Panc1 (cell line): ENCODE measurements at regions not wholly inside any gene's neighbourhood (a gene's known extent, or its start where the extent isn't known, plus 50 kb on each side); places are given as distances from the start of the nearest gene placed in this dataset.

Experiments
- ATAC-seq: fragments of 200-7000 bp; cut with Tn5 transposase; 2 replicates; pipeline ENCODE4 v1.9.1; 2020; ENCODE audit warnings: mild to moderate bottlenecking, moderate library complexity
- BruUV-seq: library from RNA; stranded (reverse); fragments of 400-500 nt; replicated peaks from 2 replicates; lab custom pipeline; 2021; lab: Mats Ljungman, UMichigan
- CTCF ChIA-PET: fragments of 300-600 bp; sonication (Branson Sonifier 250); formaldehyde crosslinking; loops from one replicate; lab custom pipeline; 2022; ENCODE audit warnings: antibody characterized with exemption; lab: Charles Lee
- POLR2A ChIA-PET: fragments of 300-600 bp; sonication (Branson Sonifier 250); formaldehyde crosslinking; loops from one replicate; lab custom pipeline; 2022; ENCODE audit warnings: antibody characterized with exemption; lab: Charles Lee
- DNase-seq: peaks from one replicate; pipeline ENCODE4 v3.0.0-alpha.2; 2010; ENCODE audit warnings: low read depth, low spot score
- H3K27ac ChIP-seq: 2 replicates; pipeline ENCODE4 v1.5.1; 2011; ENCODE audit warnings: mild to moderate bottlenecking, low read length, inconsistent platforms
- H3K27me3 ChIP-seq: fragments of 200-500 bp; sonication (Bioruptor generic); 2 replicates; pipeline ENCODE4 v1.6.0; 2014; ENCODE audit warnings: low read length, inconsistent platforms; ENCODE audit not compliant: control insufficient read depth, insufficient read depth
- H3K36me3 ChIP-seq: fragments of 200-500 bp; sonication (Bioruptor generic); 2 replicates; pipeline ENCODE4 v1.5.1; 2014; ENCODE audit warnings: inconsistent platforms, mild to moderate bottlenecking, low read length, moderate library complexity; ENCODE audit not compliant: control insufficient read depth, insufficient read depth
- H3K4me1 ChIP-seq: 2 replicates; pipeline ENCODE4 v1.5.1; 2011; ENCODE audit warnings: inconsistent platforms, mild to moderate bottlenecking, low read length, moderate library complexity; ENCODE audit not compliant: control insufficient read depth, insufficient read depth
- H3K4me3 ChIP-seq, 2 experiments: 2 replicates each; pipeline ENCODE4 v1.5.1; 2011 to 2012; ENCODE audit warnings: low read depth in 2 of 2, low read length in 2 of 2, mild to moderate bottlenecking in 2 of 2, inconsistent platforms in 1 of 2, moderate library complexity in 1 of 2
- H3K9me3 ChIP-seq: fragments of 200-500 bp; sonication (Bioruptor generic); 2 replicates; pipeline ENCODE4 v1.5.1; 2014; ENCODE audit warnings: low read depth, mild to moderate bottlenecking, inconsistent platforms, low read length, moderate library complexity; ENCODE audit not compliant: control insufficient read depth, insufficient read depth
- POLR2AphosphoS5 ChIP-seq: IDR thresholded peaks from 2 replicates; pipeline ENCODE4 v1.6.1; 2012; ENCODE audit warnings: mild to moderate bottlenecking, low read depth, low read length, moderate library complexity
- SIN3A ChIP-seq: IDR thresholded peaks from 2 replicates; pipeline ENCODE4 v1.6.1; 2012; ENCODE audit warnings: low read depth, mild to moderate bottlenecking, low read length, moderate library complexity, borderline replicate concordance; ENCODE audit not compliant: insufficient read depth
- TCF7L2 ChIP-seq: IDR thresholded peaks from 2 replicates; pipeline ENCODE4 v1.6.1; 2011; ENCODE audit warnings: mild to moderate bottlenecking, low read depth, low read length, inconsistent platforms
- in situ Hi-C: cut with HindIII; loops from 2 replicates; pipeline ENCODE4 v1.10.0; 2016; ENCODE audit warnings: low sequenced_read_pairs, low pct_unique_long_range_greater_than_20kb
- intact Hi-C: fragments of 100-400 bp; cut with micrococcal nuclease; formaldehyde crosslinking; loops from one replicate; pipeline ENCODE4 v1.10.0; 2022; ENCODE audit not compliant: unreplicated experiment
- TF ChIP-seq, protein P1 (sequence below), 2 experiments: IDR thresholded peaks; 2 replicates each; pipeline ENCODE4 v1.6.1; 2011 to 2012; ENCODE audit warnings: low read depth in 2 of 2, control low read depth in 1 of 2, low read length in 1 of 2, mild to moderate bottlenecking in 1 of 2, moderate library complexity in 1 of 2; ENCODE audit not compliant: insufficient read depth in 1 of 2
- TF ChIP-seq, protein P2 (sequence below): fragments of 450-650 bp; IDR thresholded peaks from 2 replicates; pipeline ENCODE4 v1.5.1; 2017; ENCODE audit warnings: mild to moderate bottlenecking

DNA sequence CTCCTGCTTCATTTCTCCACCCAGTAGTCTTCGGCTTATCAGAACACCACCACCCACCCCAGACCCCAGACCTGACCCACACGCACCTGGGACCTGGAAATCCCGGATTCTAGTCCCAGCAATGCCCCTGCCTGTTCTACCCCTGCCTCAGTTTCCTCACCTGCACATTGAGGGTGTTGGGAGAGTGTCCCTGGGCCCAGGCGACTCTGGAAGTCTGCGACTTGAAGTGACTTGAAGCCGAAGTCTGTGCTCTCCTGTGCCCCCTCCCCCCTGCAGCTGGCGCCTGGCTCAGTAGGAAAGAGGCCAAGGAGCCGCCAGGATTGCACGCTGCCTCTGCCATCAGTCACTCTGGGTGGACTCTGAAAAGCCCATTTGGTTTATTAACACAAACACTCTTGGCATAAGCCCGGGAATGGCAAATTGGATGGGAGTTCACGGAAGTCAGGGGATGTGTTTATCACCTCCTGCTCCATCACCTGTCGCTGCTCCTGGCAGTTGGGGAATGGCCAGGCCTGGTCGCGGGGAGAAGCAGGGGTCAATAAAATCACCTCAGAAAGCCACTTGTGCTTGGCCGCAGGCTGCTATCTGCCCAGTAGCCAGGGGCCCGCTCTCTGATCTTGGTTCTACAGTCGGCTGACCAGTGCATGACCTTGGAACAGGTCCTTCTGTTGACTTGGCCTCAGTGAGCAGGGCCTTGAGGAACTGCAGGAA is 132.7 kb downstream of the ACTL8 start:
- no peak for TF ChIP-seq SIN3A
- TF ChIP-seq POLR2AphosphoS5 = no peak
- TF ChIP-seq, protein P1, sequence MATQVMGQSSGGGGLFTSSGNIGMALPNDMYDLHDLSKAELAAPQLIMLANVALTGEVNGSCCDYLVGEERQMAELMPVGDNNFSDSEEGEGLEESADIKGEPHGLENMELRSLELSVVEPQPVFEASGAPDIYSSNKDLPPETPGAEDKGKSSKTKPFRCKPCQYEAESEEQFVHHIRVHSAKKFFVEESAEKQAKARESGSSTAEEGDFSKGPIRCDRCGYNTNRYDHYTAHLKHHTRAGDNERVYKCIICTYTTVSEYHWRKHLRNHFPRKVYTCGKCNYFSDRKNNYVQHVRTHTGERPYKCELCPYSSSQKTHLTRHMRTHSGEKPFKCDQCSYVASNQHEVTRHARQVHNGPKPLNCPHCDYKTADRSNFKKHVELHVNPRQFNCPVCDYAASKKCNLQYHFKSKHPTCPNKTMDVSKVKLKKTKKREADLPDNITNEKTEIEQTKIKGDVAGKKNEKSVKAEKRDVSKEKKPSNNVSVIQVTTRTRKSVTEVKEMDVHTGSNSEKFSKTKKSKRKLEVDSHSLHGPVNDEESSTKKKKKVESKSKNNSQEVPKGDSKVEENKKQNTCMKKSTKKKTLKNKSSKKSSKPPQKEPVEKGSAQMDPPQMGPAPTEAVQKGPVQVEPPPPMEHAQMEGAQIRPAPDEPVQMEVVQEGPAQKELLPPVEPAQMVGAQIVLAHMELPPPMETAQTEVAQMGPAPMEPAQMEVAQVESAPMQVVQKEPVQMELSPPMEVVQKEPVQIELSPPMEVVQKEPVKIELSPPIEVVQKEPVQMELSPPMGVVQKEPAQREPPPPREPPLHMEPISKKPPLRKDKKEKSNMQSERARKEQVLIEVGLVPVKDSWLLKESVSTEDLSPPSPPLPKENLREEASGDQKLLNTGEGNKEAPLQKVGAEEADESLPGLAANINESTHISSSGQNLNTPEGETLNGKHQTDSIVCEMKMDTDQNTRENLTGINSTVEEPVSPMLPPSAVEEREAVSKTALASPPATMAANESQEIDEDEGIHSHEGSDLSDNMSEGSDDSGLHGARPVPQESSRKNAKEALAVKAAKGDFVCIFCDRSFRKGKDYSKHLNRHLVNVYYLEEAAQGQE (IDR thresholded peaks at IDR 0.05; ENCODE audit: insufficient read depth in 1 of 2, low read depth in 2 of 2, low read length in 1 of 2) = no peak
- H3K9me3 ChIP-seq = no peaks in the 10 kb centered on the region
- H3K27ac ChIP-seq = no peak overlapping the region
- in situ Hi-C loops (no loop called here), intact Hi-C loops (no loop called here)
- no peak for ATAC-seq
- H3K27me3 ChIP-seq = peaks cover 3% of the 10 kb centered on the region; the same call in 1 of the 2 replicates
- ChIA-PET POLR2A (no interaction called here), CTCF (no interaction called here)
- H3K4me1 ChIP-seq = no peaks in the 10 kb centered on the region
- no peak overlapping the region for H3K4me3 ChIP-seq
- no peaks in the 10 kb centered on the region for H3K36me3 ChIP-seq
- no TSS peak for BruUV-seq
- DNase-seq = no peak

DNA sequence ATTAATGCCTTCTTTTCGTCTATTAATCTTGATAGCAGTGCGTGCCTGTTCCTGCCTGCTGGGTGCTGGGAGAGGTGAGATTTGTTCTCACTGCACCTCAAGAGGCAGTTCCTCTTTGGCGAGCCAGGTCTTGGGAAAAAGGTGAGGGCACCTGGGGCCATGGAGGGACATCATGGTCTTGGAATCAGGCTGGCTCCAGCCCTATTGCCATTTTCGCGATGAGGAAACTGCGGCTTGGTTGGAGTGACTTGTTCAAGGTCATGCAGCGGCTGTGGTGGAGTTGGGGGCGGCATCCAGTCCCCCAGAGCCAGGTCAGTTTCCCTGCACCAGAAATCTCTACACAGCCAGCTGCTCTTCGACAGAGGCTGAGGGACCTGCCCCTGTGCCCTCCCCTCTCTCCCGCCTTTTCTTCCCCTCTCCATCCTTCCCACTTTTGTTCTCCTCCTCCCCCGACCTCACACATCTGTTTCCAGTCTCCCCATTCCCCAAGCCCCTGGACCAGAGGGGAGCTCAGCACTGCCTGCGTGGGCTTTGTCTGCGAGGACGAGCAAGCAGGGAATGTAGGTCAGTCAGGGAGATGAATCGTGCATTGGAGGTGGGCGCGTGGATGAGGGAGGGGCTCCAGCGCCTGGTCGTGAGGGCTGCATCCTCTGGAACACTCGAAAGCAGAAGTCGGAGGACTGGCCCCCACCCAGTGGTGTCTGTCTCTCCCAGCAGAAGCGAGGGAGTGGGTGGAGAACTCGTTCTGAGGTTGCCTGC is 135.1 kb downstream of the ACTL8 start:
- Histone ChIP-seq H3K4me3 (no peak overlapping the region), H3K4me1 (no peaks in the 10 kb centered on the region), H3K27me3 (peaks cover 3% of the 10 kb centered on the region; the same call in 1 of the 2 replicates), H3K9me3 (no peaks in the 10 kb centered on the region), H3K36me3 (no peaks in the 10 kb centered on the region), H3K27ac (no peak overlapping the region)
- TF ChIP-seq TCF7L2 = no peak
- TF ChIP-seq SIN3A = no peak
- TF ChIP-seq POLR2AphosphoS5 = no peak
- TF ChIP-seq, protein P1 (IDR thresholded peaks at IDR 0.05; ENCODE audit: insufficient read depth in 1 of 2, low read depth in 2 of 2, low read length in 1 of 2) = no peak
- TF ChIP-seq, protein P2, sequence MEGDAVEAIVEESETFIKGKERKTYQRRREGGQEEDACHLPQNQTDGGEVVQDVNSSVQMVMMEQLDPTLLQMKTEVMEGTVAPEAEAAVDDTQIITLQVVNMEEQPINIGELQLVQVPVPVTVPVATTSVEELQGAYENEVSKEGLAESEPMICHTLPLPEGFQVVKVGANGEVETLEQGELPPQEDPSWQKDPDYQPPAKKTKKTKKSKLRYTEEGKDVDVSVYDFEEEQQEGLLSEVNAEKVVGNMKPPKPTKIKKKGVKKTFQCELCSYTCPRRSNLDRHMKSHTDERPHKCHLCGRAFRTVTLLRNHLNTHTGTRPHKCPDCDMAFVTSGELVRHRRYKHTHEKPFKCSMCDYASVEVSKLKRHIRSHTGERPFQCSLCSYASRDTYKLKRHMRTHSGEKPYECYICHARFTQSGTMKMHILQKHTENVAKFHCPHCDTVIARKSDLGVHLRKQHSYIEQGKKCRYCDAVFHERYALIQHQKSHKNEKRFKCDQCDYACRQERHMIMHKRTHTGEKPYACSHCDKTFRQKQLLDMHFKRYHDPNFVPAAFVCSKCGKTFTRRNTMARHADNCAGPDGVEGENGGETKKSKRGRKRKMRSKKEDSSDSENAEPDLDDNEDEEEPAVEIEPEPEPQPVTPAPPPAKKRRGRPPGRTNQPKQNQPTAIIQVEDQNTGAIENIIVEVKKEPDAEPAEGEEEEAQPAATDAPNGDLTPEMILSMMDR = no peak
- no peak for ATAC-seq
- POLR2A ChIA-PET = interaction anchor here (0.6 kb wide), 2 partner anchors 215 to 248 kb away, joined by 3 to 4 read pairs; no protein-coding TSS in a partner anchor
- in situ Hi-C loops (no loop called here), intact Hi-C loops (no loop called here)
- no TSS peak for BruUV-seq
- CTCF ChIA-PET = no interaction called here
- DNase-seq = no peak
